ENCODE measurements at regions not wholly inside any gene's neighbourhood (a gene's known extent, or its start where the extent isn't known, plus 50 kb on each side); places are given as distances from the start of the nearest gene placed in this dataset.
"Not testable (repeated sequence)": the region's sequence is repeated elsewhere in the genome, so short reads cannot be mapped to it uniquely, and the experiment has no call there.

GRCh38 chr1:245008761-245009160 is 144.4 kb upstream of the HNRNPU start:
- DNase-seq (ENCODE audit: extremely low read depth, low read depth) = no peak
- TF ChIP-seq CTCF (IDR thresholded peaks at IDR 0.05; ENCODE audit: low read depth, low read length) = no peak

GRCh38 chr1:245007852-245008251 is 143.5 kb upstream of the HNRNPU start:
- no peak for DNase-seq (ENCODE audit: extremely low read depth, low read depth)
- no peak for TF ChIP-seq CTCF (IDR thresholded peaks at IDR 0.05; ENCODE audit: low read depth, low read length)

GRCh38 chr1:245003246-245003645 is 138.9 kb upstream of the HNRNPU start:
- TF ChIP-seq CTCF (IDR thresholded peaks at IDR 0.05; ENCODE audit: low read depth, low read length) = no peak

GRCh38 chr1:245001252-245001651 is 136.9 kb upstream of the HNRNPU start:
- TF ChIP-seq CTCF (IDR thresholded peaks at IDR 0.05; ENCODE audit: low read depth, low read length) = no peak
- DNase-seq (ENCODE audit: extremely low read depth, low read depth) = no peak

More at GRCh38 chr1:245003246-245003645, 138.9 kb upstream of the HNRNPU start:
- no peak for DNase-seq (ENCODE audit: extremely low read depth, low read depth)

GRCh38 chr1:245000872-245001188 is 136.5 kb upstream of the HNRNPU start:
- no peak for TF ChIP-seq CTCF (IDR thresholded peaks at IDR 0.05; ENCODE audit: low read depth, low read length)
- DNase-seq (ENCODE audit: extremely low read depth, low read depth) = no peak

- DNase-seq (ENCODE audit: extremely low read depth, low read depth) = not testable (repeated sequence)
Measured at GRCh38 chr1:244999644-245000043, 135.3 kb upstream of the HNRNPU start.

GRCh38 chr1:244998717-244999346 is 134.5 kb upstream of the HNRNPU start:
- DNase-seq (ENCODE audit: extremely low read depth, low read depth) = no peak
- no peak for TF ChIP-seq CTCF (IDR thresholded peaks at IDR 0.05; ENCODE audit: low read depth, low read length)
